GM21723 (cell line): ENCODE measurements at regions not wholly inside any gene's neighbourhood (a gene's known extent, or its start where the extent isn't known, plus 50 kb on each side); places are given as distances from the start of the nearest gene placed in this dataset.

Experiments used
- ATAC-seq: cut with Tn5 transposase; IDR thresholded peaks from one replicate; pipeline ENCODE4 v1.9.1; 2021; ENCODE audit warnings: mild to moderate bottlenecking, moderate library complexity; ENCODE audit not compliant: unreplicated experiment

GRCh38 chr22:49303061-49303735, 524.5 kb downstream of the BRD1 start:
- ATAC-seq, result no peak

DNA sequence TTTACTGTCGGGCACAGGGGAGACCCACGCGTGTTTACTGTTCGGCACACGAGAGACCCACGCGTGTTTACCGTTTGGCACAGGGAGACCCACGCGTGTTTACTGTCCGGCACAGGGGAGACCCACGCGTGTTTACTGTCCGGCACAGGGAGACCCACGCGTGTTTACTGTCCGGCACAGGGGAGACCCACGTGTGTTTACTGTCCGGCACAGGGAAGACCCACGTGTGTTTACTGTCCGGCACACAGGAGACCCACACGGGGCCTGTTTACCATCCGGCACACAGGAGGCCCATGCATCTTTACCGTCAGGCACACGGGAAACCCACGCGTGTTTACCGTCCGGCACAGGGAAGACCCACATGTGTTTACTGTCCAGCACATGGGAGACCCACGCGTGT, 525.1 kb downstream of the BRD1 start:
- ATAC-seq, result no peak

- ATAC-seq, result no peak
Observed at GRCh38 chr22:49302150-49302460, 525.6 kb downstream of the BRD1 start.

DNA sequence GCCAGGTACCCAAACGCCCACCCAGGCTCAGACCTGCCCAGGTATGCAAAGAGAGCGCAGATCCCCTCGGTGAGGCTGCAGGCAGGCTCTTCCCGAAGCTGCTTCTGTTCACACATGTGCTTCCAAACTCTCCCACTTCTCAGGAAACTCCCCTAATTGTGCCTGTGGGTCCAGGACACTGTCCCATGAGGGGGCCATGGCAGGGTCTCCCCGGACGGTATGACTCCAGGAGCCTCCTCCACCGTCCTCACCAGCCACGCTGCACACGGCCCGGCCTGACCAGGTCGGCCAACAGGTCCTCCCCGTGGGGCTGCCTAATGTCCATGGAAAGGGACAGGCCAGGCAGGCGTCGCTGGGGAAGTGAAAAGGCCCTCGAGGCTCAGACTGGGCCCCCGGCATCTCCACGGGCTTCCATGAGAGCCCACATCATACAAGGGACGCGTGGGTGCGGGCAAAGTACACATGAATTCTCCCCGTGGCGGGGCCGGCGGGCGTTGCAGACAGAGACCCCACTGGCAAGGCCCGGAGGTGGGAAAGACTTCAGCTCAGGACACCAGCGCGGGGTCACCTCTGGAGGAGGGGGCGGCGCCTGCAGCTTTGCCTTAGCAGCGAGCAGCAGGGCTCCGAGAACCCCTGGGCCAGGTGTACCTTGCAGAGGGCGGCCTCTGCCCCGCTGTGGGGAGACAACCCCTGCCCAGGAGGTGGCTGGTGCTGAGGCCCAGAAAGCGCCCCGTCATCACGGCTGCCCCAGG, 526.1 kb downstream of the BRD1 start:
- no peak for ATAC-seq

DNA sequence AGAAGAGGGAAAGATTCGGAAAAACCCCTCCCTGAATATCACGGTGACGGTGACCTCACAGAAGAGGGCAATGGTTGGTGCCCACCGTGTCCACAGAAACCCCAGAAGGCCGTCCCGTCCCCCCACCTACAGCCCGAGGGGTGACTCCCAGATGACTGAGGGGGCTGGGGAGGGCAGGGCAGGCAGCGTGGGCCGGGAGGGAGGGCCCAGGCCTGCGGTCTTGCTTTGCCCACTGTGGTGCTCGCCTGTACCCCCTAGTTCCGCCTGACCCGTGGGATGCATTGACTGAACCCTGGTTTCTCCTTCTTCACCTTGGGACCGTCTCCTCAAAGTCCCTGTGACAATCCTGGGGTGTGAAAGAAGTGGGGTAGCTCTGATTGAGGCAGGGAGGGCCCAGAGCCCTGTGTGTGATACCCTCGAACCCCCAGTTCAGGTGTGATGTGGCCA, 526.7 kb downstream of the BRD1 start:
- no peak for ATAC-seq

DNA sequence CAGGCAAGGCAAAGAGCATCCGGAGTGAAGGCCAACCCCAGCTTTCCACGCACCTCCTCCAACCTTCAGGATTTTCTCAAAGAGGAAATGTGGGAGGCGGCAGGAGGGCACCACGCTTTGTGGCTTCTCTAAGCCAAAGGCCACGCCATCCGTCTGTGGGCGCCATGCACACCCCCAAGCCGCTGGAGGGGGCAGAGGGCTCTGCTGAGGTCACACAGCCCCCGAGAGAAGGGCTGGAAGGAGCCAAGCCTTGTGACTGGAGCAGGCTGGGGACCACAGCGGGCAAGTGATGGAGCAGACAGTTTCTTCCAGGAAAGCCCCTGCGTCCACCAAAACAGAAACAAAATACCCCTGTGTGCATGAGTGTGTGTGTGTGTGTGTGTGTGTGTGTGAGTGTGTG, 527.4 kb downstream of the BRD1 start:
- ATAC-seq, result no peak

DNA sequence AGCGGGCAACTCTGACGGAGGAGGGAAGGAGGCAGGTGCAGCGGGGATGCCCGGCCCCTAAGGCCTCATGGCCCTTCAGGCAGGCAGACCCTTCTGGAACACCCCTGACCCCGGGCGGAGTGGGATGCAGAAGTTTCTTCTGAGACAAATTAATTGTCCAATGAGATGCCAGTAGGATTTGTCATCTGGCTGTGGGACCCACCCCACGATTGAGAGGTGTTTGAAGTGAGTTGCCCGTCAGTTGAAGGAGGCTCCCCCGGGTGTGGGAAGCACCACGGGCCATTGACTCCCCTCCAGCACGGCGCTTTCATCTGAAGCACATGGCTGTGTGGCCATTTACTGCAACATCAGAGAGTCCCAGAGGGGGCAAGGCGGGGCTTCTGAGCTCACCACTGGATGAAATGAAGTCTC, 527.8 kb downstream of the BRD1 start:
- no peak for ATAC-seq

DNA sequence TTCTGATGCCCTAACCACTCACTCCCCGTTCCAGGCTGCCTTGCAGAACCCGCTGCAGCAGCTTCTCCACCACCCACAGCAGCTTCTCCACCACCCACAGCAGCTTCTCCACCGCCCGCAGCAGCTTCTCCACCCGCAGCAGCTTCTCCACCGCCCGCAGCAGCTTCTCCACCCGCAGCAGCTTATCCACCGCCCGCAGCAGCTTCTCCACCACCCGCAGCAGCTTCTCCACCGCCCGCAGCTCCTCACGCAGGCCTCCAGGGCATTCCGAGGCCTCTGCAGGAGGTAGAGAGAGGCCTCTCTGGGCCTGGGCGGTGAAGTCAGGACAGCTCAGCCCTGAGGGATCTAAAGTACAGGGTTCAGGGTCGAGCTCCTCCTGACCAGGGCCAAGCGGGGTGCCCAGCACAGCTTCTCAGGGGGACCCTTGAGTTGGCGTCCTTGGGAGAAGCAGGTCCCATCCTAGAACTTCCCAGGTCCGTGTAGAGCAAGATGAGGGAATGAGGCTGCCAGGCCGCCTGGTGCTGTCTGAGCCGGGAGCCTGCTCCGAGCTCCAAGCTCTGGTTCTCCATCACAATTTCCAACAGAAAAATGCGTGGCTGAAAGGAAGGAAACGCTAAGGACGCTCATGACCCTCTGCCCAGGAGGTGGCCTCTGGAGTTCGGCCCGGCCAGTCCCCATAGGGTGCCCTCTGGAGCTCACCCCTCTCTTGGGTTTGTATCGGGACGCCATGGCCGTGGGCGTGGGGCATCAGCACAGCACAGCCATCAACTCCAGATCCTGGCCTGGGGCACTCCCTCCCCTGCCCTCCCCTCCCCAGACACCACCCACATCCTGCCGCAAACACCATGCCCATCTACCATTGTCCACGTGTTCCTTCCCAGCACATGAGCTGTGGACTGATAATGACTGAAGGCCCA, 528.6 kb downstream of the BRD1 start:
- ATAC-seq, result no peak

DNA sequence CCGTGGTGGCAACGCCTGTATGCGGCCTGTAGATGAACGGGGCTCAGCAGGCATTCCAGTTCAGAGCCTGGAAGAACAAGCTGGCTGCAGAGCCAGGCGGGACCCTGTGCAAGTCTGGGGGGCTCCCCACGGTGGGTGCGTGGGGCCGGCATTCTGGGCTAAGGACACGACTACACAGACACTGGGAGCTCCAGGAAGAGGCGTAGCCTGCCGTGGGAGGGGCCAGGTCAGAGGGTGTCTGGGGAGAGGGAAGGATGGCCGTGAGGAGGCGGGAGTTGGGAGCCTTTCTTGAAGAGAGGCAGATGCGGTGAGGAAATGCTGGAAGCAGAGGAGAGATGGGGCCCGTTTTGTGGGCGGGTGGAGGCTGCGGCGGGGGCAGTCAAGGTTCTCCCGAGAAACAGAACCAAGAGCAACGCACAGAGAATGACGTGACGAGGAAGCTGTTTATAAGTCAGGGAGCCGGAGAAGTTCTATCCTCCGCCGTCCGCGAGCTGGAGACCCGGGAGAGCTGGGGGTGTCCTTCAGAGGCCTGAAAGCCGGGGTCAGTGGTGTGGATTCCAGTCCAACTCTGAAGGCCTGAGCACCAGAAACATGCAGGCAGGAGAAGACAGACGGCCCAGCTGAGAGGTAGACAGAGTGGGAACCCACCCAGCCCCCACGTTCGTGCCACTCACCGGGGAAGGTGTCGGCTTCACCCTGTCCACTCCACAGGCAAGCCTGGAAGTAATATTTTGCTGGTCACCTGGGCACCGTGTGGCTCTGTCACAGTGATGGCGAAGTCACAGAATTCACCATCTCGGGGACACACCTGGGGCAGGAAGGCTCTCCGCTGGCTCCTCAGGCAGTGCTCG, 529.6 kb downstream of the BRD1 start:
- no peak for ATAC-seq

DNA sequence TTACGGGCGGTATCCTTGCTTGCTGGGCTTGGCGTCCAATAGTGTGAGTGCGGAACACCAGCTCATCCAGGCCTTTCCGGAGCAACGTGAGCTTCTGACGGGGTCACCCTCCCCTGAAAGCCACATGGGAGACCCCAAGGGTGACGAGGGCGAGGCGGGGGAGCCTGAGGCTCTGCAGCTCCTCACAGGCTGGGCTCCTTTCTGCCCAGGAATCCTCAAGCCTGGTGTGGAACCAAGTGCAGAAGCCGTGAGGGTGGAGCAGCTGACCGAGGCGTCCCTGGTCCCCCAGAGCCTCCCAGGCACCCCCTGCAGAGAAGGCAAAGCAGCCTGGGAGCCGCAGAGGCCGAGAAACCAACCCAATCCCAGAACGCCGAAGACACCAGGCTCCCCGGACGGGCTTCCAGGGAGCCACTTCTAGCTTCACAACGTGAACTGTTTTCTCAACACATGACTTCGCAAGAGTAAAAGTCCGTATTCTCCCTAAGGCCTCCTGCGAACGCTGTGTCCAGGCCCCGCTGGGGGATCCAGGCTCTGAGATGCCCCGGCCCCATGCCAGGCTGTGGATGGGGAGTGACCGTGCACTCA, 530.3 kb downstream of the BRD1 start:
- ATAC-seq, result no peak

GRCh38 chr22:49296561-49296960, 531.1 kb downstream of the BRD1 start:
- no peak for ATAC-seq

GRCh38 chr22:49295851-49296560, 531.7 kb downstream of the BRD1 start:
- ATAC-seq, result no peak

GRCh38 chr22:49295465-49295743, 532.3 kb downstream of the BRD1 start:
- ATAC-seq, result no peak

DNA sequence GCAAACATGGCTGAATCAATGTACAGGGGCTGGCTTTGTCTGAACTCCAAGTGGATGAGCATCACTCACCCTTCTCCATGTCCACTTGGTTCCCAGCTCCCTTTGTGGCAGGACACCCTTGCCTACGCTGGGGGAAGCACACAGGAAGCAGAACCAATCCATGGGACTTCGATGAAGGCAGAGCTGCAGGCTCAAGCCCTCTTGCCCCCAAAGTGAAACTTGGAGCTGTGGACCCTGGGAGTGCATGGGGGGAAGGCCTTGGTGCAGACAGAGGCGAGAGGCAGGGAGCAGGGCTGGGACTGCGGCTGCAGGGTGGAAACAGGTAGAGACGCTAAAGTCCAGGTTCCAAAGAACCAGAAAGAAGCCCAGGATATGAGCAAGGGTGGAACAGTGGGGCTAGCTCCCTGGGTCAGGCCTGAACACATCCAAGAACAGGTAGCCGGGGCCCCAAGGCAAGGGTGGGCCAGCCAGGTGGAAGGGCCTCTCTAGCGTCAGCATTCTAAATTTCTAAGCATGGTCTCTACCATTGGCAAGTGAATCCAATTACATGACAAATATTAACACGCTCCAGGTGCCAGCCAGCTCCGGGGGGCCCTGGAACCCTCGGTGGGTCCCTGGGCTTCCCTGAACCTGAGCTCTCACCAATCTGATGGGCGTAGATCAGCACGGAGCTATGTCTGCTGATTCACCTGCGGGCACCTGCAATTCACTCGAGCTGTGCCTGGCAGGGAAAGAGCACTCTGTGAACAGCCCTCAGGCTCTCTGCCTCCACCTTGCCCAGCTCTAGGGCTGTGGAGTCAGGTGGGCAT, 532.8 kb downstream of the BRD1 start:
- no peak for ATAC-seq

DNA sequence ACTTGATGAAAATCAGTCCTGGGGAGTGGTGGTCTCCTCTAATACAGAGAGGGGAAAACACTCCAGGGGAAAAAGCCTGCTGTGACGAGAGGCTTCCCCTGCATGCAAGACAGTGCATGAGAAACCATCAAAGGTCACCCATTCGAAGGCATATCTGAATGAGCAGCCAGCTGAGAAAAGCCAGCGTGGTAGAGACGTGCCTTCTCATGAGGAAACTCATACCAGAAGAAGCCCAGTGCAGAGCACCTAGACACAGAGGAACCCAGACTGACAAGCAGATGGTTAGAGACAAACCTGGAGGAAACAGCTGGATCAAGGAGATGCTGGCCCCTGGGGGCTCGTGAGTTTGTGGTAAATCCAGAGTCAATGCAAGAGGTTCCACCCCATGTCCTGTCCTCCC, 534.8 kb downstream of the BRD1 start:
- ATAC-seq, result no peak

- ATAC-seq, result no peak
Observed at GRCh38 chr22:49291781-49292180, 535.9 kb downstream of the BRD1 start.

DNA sequence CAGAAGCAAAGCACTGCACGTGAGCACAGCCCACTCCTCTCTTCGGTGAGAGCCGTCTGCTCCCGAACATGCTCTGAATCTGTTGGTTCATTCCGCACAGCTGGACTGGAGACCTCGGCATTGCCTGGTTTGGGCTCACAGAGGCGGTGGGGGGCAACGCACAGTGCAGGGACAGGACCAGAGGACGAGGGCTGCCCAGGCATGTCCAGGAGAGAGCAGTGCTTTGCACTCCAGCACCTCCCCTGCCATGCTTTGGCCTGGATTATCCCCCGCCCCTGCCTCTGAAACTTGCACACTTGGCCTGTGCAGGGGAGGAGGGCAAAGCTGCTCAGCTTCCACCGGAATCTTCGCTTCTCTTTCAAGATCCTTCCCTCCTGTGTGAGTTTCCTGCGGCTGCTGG, 536.5 kb downstream of the BRD1 start:
- ATAC-seq, result no peak

DNA sequence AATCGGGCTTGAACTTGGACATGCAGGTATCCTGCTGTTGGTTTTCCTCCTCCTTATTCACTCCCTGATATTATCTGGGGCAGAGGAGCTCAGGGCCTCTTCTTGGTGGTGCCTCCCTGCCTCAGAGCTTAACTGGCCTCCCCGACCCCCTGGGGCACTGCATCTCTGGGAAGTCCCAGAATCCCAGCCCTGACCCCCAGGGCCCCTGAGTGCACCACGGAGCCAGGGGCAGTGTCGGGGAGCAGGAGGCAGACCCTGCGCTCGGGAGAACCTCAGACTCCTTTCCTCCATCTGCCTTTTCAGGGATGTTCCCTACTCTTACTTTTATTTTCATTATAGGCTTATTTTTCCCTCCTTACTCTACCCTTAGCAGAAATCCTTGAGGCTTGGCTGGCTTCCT, 537.0 kb downstream of the BRD1 start:
- no peak for ATAC-seq
